ENCODE measurements at regions not wholly inside any gene's neighbourhood (a gene's known extent, or its start where the extent isn't known, plus 50 kb on each side); places are given as distances from the start of the nearest gene placed in this dataset.
"Not testable (repeated sequence)": the region's sequence is repeated elsewhere in the genome, so short reads cannot be mapped to it uniquely, and the experiment has no call there.

- not testable (repeated sequence) for H3K27me3 ChIP-seq (ENCODE audit: insufficient read depth, low read length); H3K4me1 ChIP-seq (ENCODE audit: insufficient read depth, low read length); H3K9ac ChIP-seq (ENCODE audit: low read depth, low read length); H3K27ac ChIP-seq (ENCODE audit: low read depth, low read length); H3K4me3 ChIP-seq (ENCODE audit: low read length); H3K9me3 ChIP-seq (ENCODE audit: insufficient read depth, low read depth, low read length); H3K36me3 ChIP-seq (ENCODE audit: insufficient read depth, low read length)
- 69% methylated on average over 3 of the region's 9 CpGs for WGBS
Measured at GRCh38 chr16:29340779-29341438, 65.6 kb downstream of the NPIPB11 start.

GRCh38 chr16:29340235-29340634 lies 66.3 kb downstream of the NPIPB11 start:
- not testable (repeated sequence) for H3K27ac ChIP-seq (ENCODE audit: low read depth, low read length); H3K4me3 ChIP-seq (ENCODE audit: low read length); H3K9ac ChIP-seq (ENCODE audit: low read depth, low read length); H3K4me1 ChIP-seq (ENCODE audit: insufficient read depth, low read length); H3K9me3 ChIP-seq (ENCODE audit: insufficient read depth, low read depth, low read length); H3K27me3 ChIP-seq (ENCODE audit: insufficient read depth, low read length); H3K36me3 ChIP-seq (ENCODE audit: insufficient read depth, low read length)
- WGBS, result no CpG with 5 or more reads among the region's 3 CpGs

GRCh38 chr16:29338821-29339700 lies 67.5 kb downstream of the NPIPB11 start:
- 92% methylated on average over 14 of the region's 18 CpGs for WGBS
- H3K4me1 ChIP-seq (ENCODE audit: insufficient read depth, low read length); H3K27ac ChIP-seq (ENCODE audit: low read depth, low read length); H3K9me3 ChIP-seq (ENCODE audit: insufficient read depth, low read depth, low read length); H3K27me3 ChIP-seq (ENCODE audit: insufficient read depth, low read length); H3K9ac ChIP-seq (ENCODE audit: low read depth, low read length); H3K4me3 ChIP-seq (ENCODE audit: low read length); H3K36me3 ChIP-seq (ENCODE audit: insufficient read depth, low read length): not testable (repeated sequence)

DNA sequence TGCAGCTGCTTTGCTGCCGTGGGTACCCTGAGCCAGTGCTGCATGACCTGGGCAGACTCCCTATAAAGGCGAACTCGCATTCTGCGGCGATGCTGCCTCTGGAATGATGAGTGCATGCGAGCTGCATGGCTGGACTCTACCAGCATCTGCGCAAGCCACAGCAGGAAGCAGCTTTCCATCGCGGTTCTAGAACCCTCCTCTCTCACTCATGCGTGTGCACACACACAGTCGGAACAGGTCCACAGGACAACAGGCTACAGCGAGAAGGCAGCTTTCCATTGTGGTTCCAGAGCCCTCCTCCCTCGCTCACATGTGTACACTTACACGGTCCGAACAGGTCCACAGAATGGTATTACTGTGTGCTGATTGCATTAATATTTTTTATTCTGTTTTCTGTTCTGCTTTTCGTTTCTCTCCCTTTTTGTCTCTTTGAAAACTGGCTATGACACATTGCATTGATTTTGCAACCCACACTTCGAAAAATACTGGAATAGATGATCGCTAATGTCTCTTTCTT lies 69.1 kb downstream of the NPIPB11 start:
- not testable (repeated sequence) for H3K27ac ChIP-seq (ENCODE audit: low read depth, low read length); H3K4me3 ChIP-seq (ENCODE audit: low read length); H3K9ac ChIP-seq (ENCODE audit: low read depth, low read length); H3K4me1 ChIP-seq (ENCODE audit: insufficient read depth, low read length); H3K9me3 ChIP-seq (ENCODE audit: insufficient read depth, low read depth, low read length); H3K27me3 ChIP-seq (ENCODE audit: insufficient read depth, low read length); H3K36me3 ChIP-seq (ENCODE audit: insufficient read depth, low read length)
- WGBS, result 95% methylated on average over 17 of the region's 18 CpGs

- not testable (repeated sequence) for H3K36me3 ChIP-seq (ENCODE audit: insufficient read depth, low read length); H3K9ac ChIP-seq (ENCODE audit: low read depth, low read length); H3K27ac ChIP-seq (ENCODE audit: low read depth, low read length); H3K27me3 ChIP-seq (ENCODE audit: insufficient read depth, low read length); H3K4me3 ChIP-seq (ENCODE audit: low read length); H3K4me1 ChIP-seq (ENCODE audit: insufficient read depth, low read length); H3K9me3 ChIP-seq (ENCODE audit: insufficient read depth, low read depth, low read length)
- 93% methylated on average over 8 of the region's 10 CpGs for WGBS
Measured at GRCh38 chr16:29335549-29335846, 71.0 kb downstream of the NPIPB11 start.

GRCh38 chr16:29334776-29335548 lies 71.5 kb downstream of the NPIPB11 start:
- not testable (repeated sequence) for H3K9me3 ChIP-seq (ENCODE audit: insufficient read depth, low read depth, low read length); H3K27ac ChIP-seq (ENCODE audit: low read depth, low read length); H3K9ac ChIP-seq (ENCODE audit: low read depth, low read length); H3K4me3 ChIP-seq (ENCODE audit: low read length); H3K36me3 ChIP-seq (ENCODE audit: insufficient read depth, low read length); H3K27me3 ChIP-seq (ENCODE audit: insufficient read depth, low read length); H3K4me1 ChIP-seq (ENCODE audit: insufficient read depth, low read length)
- 89% methylated on average over 11 of the region's 17 CpGs for WGBS

- H3K27me3 ChIP-seq (ENCODE audit: insufficient read depth, low read length); H3K9me3 ChIP-seq (ENCODE audit: insufficient read depth, low read depth, low read length); H3K27ac ChIP-seq (ENCODE audit: low read depth, low read length); H3K36me3 ChIP-seq (ENCODE audit: insufficient read depth, low read length); H3K9ac ChIP-seq (ENCODE audit: low read depth, low read length); H3K4me3 ChIP-seq (ENCODE audit: low read length); H3K4me1 ChIP-seq (ENCODE audit: insufficient read depth, low read length): not testable (repeated sequence)
- WGBS, result 85% methylated on average over 15 of the region's 20 CpGs
Measured at GRCh38 chr16:29333492-29334097, 72.9 kb downstream of the NPIPB11 start.

GRCh38 chr16:29330623-29331022 lies 75.9 kb downstream of the NPIPB11 start:
- not testable (repeated sequence) for H3K27me3 ChIP-seq (ENCODE audit: insufficient read depth, low read length); H3K27ac ChIP-seq (ENCODE audit: low read depth, low read length); H3K9ac ChIP-seq (ENCODE audit: low read depth, low read length); H3K36me3 ChIP-seq (ENCODE audit: insufficient read depth, low read length); H3K9me3 ChIP-seq (ENCODE audit: insufficient read depth, low read depth, low read length); H3K4me1 ChIP-seq (ENCODE audit: insufficient read depth, low read length); H3K4me3 ChIP-seq (ENCODE audit: low read length)
- WGBS, result no CpG with 5 or more reads among the region's 5 CpGs

- not testable (repeated sequence) for H3K36me3 ChIP-seq (ENCODE audit: insufficient read depth, low read length); H3K9ac ChIP-seq (ENCODE audit: low read depth, low read length); H3K27me3 ChIP-seq (ENCODE audit: insufficient read depth, low read length); H3K4me3 ChIP-seq (ENCODE audit: low read length); H3K27ac ChIP-seq (ENCODE audit: low read depth, low read length); H3K4me1 ChIP-seq (ENCODE audit: insufficient read depth, low read length); H3K9me3 ChIP-seq (ENCODE audit: insufficient read depth, low read depth, low read length)
- 79% methylated on average over 11 of the region's 11 CpGs for WGBS
Measured at GRCh38 chr16:29328528-29328927, 78.0 kb downstream of the NPIPB11 start.

GRCh38 chr16:29327631-29328408 lies 78.7 kb downstream of the NPIPB11 start:
- 83% methylated on average over 12 of the region's 12 CpGs for WGBS
- H3K9ac ChIP-seq (ENCODE audit: low read depth, low read length); H3K4me3 ChIP-seq (ENCODE audit: low read length): not testable (repeated sequence)

More at GRCh38 chr16:29327631-29328408, 78.7 kb downstream of the NPIPB11 start:
- H3K27me3 ChIP-seq (ENCODE audit: insufficient read depth, low read length); H3K9me3 ChIP-seq (ENCODE audit: insufficient read depth, low read depth, low read length); H3K27ac ChIP-seq (ENCODE audit: low read depth, low read length); H3K36me3 ChIP-seq (ENCODE audit: insufficient read depth, low read length); H3K4me1 ChIP-seq (ENCODE audit: insufficient read depth, low read length): not testable (repeated sequence)
